SW480 (cell line): ENCODE measurements at regions not wholly inside any gene's neighbourhood (a gene's known extent, or its start where the extent isn't known, plus 50 kb on each side); places are given as distances from the start of the nearest gene placed in this dataset.
"Not testable (repeated sequence)": the region's sequence is repeated elsewhere in the genome, so short reads cannot be mapped to it uniquely, and the experiment has no call there.

ENCODE experiments used
- DNase-seq: peaks from one replicate; pipeline ENCODE4 v3.0.0-alpha.2; 2016; ENCODE audit warnings: low spot score

DNA sequence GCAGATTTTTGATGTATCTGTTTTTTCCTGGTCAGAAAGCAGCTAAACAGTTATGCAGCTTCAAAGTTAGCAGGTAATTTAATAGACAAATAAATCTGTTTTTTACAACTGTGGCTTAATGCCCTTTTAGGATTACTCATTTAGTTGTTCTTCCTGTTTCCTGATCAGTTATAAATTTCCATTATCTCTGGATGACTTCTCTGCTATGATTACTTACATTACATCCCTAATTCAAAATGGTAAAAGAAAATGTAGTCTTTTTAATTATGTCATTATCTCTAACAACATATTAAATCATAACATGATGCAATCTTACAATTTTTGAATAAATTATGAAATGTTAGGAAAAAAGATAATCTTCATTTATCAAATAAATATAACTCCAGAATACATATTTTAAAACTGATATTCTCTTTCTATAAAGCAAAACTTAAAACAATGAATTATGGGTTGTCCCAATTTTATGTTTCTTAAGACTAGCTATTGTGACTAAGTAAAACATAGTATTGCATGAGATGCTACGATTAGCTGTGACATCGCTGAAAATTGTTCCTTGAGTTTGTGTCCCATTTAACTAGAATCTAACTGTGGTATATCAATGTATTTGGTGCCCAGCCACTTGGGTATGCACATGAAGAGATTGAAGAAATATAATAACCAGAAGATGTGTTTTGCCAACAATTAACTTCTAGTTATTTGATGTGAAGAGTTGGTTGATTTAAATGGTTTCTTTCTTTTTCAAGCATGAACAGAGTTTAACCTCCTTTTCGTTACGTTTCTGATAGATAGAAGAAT, 605.3 kb upstream of the SPRY2 start:
- DNase-seq = no peak

DNA sequence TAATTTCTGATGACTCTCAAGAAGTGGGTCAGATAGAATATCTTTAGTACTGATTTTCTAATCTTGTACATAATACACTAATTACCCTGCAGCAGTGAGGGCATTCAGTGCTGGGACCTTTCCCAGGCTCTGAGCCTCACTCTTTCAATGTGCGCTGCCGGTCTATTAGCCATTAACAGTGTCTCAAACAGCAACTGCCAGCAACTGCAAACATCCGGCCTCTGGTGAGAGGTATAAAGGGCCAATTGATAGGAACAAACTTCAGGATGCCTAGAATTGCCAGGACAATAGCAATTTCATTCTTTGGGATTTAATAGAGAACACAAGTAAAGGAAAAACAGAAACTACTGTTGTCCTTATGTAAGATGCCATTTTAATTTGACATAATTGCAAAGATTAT, 604.4 kb upstream of the SPRY2 start:
- peak; percentile 16 for DNase-seq

DNA sequence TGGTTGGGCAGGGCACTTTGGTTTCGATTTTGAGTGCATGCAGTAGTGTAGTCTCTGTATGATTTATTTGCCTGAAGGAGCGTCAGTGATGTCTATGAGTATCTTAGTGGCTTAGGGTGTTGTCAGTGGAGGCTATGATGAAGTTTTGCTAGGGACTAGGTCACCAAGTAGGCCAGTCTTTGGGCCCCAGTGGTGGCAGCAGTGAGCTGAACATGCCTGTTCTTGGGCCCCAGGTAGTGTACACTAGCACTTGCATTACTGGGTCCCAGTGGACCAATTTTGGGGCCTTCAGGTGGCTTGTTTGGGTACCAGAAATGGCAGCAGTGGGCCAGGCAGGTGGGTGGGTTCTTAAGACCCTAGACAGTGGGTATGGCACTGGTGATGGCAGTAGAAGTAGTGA, 598.7 kb upstream of the SPRY2 start:
- DNase-seq = no peak

DNA sequence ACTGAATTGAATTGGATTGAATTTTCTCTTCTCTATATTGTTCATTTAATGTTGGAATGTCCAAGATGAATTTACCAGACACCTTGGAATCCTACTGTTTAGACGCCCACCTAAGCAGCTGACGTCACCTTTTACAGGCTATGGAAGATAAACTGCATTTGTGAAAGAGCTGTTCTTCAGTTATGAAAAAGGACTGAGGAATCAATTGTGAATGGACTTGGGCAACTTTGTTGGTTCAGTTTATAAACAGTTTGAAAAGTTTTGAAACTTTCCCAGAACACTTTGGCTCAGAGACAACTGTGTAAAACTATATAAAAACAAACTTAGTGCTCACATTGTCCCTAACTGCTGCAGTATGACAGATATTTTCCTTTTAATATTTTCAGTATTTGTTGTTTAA, 590.8 kb upstream of the SPRY2 start:
- no peak for DNase-seq

DNA sequence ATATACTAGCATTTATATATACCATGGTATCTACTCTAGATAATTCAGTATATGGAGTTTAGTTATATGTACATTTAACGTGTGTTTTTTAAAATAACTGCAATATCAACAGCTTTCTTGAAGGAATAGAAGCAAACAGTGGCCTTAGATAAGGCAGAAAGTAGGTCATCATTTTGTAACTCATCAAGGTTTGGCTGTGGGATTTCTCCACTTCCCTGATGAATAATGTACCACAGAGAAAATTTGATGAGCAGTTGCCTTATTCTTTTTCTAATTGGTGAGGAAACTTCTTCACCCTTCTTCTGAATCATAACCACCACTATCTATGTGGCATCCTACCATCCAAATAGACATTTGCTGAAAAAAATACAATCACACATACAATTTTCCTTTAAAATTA, 590.2 kb upstream of the SPRY2 start:
- no peak for DNase-seq

DNA sequence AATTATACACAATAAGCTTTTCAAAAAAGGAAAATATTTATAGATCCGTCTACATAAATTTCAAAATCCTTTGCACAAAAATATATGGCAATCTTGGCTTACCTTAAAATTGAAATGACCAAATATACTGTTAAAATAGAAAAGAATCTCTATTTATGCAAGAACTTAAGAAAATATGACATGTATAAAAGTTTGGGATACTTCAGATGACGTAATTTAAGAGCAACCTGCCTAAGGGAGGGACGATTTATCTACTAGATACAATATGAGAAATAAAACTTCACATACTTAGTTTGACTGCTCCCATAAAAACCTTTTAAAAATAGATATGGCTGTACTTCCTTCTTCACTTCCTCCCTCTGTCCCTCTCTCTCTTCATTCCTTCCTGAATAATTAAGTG, 587.3 kb upstream of the SPRY2 start:
- no peak for DNase-seq

DNA sequence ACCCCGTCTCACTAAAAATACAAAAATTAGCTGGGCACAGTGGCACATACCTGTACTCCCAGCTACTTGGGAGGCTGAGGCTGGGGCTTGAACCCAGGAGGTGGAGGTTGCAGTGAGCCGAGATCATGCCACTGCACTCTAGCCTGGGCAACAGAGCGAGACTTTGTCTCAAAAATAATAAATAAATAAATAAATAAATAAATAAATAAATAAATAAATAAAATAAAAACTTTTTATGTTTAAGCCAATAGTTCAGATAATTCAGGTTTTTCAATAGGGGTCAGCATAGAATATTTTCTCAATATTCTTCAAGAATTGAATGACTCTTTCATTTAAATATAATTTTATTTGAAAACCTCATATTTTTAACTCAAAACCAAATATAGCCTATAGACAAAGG, 585.1 kb upstream of the SPRY2 start:
- not testable (repeated sequence) for DNase-seq

DNA sequence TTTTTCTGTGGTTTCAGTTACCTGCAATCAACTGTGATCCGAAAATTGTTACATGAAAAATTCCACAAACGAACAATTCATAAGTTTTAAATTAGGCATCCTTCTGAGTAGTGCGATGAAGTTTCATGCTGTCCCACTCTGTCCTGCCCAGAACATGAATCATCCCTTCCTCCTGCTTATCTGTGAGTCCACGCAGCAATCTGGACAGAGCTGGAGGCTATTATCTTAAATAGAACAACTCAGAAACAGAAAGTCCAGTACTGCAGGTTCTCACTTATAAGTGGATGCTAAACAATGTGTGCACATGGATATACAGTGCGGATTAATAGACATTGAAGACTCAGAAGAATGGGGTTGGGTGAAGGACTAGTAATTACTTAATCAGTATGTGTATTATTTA, 583.7 kb upstream of the SPRY2 start:
- no peak for DNase-seq

DNA sequence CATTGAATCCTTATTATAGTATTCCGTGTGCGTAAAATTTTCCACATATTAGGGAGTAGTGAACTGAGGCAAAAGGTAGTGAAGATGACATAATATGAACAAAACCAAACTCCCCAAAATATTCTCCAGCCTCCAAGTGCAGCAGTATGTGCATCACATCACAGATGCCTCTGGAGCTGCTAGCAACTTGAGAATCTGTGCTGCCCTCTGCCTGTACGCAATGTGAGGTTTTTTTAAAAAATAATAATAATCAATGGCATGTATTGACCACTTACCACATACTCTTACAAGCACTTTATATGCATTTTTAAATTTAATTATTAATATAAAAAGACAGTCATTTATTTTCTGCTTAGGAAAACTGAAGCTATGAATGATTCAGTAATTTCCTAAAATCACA, 583.0 kb upstream of the SPRY2 start:
- DNase-seq = no peak

DNA sequence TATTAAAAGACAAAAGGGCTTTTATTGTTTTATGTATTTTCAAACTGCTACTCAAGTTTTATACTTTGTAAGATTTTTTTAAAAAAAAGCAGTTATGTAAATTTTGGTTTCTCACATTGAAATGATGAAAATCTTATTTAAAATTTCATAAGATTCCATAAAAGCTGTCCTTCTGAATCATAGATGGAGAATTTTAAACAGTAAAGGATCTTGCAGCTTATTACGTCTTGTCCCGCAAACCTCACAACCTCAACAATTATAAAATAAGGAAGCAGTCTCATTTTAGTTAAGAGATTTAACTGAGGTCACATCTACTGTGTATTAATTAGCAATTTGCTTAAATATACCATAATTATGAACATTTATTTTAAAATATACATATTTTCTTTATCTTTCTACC, 581.0 kb upstream of the SPRY2 start:
- DNase-seq = no peak

DNA sequence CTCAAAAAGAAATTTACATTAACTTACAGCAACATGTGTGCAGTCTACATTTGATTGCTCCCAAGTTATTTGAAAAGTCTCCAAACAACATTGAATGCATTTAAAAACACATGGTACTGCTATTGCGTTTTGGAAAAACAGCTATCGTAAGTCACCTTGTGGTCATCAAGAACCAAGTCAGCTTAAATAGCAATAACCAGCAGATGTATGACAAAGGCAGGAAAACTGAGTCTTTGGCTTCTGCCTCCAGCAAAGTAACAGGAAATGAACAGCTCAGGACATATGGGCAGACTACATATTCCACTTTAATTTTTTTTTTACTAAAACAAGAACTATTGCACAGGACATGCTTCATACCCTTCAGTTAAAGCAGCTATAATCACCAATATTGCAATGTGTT, 580.6 kb upstream of the SPRY2 start:
- no peak for DNase-seq

DNA sequence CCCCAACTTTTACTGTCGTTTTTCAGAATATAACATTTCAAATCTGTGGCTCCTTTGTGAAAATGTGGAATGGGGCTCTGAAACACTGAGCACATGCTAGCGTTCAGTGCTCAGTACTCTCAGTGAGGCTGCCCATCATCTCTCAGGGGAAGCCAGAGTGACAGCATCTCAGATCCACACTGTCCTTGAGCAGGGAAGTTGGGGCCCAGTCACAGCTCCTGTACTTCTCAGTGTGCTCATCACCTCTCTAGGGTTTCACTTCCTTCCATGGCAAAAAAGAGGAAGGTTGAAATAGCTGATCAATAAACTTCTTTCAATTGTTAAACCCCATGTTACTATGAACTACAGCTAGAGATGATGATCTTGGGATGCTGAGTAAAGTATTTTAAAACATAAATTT, 565.9 kb upstream of the SPRY2 start:
- DNase-seq = no peak

DNA sequence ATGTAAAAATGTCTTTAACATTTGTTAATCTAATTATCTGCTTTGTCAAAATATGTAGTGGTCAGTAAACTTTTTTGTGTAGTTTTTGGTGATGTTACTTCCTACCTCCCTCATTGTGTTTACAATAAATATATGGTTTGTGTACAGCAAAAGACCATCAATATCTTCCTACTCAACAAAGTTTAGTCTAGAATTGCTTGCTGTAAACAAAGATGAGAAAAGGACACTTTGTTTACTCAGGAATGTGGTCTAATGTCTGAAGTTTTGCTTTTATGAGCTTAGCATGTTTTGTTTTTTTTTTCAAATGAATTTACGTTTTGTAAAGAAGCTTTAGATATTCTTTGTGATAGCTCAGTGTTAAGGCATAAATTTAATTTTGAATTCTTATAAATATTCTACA, 563.5 kb upstream of the SPRY2 start:
- no peak for DNase-seq

DNA sequence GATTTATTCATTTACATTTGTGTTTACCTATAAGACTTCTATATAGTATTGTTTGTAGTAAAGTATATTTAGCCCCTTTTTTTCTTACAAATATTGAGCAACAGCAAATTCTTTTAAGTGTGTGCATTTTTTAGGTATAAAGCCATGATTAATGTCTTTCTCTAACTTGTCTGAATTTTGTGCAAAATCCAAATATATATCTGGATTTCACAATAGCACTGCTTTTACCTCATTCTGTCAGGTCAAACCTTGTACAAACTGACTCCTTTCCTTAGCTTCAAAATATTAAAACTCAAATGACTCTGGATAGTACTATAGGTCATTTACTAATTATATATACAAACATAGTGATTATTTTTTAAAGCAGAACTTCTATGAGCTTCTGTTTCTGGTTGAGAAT, 563.0 kb upstream of the SPRY2 start:
- DNase-seq = no peak

DNA sequence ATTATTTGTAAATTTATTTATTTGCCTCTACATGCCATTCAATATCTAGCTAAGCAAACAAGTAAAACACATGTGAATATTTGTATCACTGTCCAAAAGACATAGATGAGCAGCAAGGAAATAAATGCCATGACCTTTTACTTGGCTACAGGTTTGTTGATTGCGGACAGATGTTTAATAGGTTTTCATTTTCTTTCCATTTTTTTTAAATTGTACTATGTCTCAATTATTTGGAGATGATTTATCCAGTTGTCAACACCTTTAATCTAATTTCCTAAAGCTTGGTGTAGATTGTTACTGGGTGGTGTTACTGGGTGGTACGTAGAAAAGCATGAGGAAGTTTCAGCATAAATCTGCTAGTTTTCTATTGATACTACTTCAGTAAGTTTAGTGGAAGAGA, 560.6 kb upstream of the SPRY2 start:
- no peak for DNase-seq

DNA sequence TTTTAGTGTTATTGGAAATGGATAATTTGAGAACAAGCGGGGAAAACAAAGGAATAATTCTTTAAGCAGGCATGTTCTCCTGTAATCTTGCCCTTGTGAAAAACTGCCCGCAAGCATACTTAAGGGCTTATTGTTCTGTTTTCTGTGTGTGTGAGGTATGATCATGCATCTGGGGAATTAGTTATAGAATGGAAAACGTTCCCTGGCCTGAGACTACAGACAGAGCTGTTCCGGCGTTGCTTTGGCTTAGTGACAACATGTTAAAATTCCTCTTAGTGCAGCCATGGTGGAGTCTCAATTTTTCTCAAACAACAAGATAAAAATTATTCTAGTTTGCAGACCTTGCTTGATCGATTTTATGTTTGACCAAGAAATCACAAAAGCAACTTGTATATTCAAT, 560.2 kb upstream of the SPRY2 start:
- no peak for DNase-seq

DNA sequence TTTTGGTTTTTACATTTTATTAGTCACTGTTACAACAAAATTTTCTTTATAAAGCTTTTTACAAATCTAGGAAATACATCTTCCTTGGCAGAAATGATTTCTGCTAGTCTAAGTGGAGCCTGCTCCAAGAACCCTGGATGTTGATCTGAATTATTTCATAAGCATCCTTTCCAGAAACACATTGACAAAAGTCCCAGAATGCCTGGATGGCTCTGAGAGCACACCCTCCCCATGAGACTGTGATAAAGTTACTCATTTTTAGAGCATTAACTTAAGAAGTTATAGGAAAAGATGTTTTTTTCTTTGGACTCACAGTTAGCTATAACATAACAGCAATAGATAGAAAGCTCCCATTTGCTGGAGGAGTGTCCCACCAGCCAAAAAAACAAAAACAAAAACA, 559.6 kb upstream of the SPRY2 start:
- DNase-seq = no peak

DNA sequence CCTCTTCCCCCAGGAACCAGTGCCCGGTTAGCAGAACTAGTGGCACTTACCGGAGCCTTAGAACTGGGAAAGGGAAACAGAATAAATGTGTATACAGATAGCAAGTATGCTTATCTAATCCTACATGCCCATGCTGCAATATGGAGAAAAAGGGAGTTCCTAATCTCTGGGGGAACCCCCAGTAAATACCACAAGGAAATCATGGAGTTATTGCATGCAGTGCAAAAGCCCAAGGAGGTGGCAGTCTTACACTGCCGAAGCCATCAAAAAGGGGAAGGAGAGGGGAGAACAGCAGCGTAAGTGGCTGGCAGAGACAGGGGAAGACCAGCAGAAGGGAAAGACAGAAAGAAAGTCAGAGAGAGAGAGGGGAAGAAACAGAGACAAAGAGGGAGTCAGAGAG, 556.7 kb upstream of the SPRY2 start:
- DNase-seq = not testable (repeated sequence)

DNA sequence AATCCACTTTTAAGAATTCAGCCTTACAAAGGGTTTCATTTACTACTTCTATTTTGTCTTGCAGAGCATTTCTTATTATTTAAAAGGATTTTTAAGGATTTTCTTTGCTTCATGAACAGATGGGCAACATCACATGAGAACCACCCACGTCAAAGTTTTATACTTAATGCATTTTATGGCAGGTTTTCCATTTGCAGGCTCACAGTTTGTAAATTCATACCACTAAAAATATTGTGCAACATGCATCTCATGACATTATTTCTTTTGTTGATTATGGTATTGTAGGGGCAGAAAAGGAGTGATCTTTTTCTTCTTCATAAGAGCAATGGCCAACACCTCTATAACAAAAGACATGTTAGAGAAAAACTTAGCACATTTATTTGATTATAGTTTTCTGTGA, 554.0 kb upstream of the SPRY2 start:
- DNase-seq = no peak

DNA sequence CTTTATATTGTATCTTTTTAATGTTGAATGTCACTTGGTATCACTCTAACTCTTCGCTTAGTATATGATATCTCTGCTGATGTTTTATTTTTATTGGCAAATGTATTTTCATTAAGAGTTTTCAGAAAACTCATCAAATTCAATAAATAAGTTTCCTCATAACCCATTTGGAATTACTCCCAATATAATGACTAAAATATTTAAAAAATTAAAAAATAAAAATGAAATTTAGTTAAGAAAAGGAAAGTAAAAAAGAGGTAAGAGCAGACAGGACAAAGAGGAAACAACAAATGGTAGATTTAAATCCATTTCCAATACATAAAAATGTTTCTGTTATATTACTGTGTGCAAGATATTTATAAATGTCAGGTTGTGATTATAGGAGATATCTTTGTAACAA, 548.9 kb upstream of the SPRY2 start:
- DNase-seq = no peak

DNA sequence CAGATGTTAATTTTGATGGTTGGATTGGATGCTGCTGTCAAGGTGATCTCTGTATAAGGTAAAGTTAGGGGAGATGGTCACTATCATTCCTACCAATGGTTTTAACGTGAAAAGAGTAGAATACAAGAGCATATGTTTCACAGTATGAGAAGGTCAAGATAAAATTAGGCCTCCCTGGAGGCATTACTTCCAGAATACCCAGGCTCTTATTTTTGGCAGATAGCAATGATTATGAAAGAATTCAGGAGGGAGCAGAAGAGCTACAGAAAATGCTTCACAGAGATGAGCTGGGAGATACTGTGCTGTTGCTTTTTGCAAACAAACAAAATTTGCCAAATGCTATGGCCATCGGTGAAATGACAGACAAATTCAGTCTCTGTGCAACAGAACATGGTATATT, 547.5 kb upstream of the SPRY2 start:
- no peak for DNase-seq

DNA sequence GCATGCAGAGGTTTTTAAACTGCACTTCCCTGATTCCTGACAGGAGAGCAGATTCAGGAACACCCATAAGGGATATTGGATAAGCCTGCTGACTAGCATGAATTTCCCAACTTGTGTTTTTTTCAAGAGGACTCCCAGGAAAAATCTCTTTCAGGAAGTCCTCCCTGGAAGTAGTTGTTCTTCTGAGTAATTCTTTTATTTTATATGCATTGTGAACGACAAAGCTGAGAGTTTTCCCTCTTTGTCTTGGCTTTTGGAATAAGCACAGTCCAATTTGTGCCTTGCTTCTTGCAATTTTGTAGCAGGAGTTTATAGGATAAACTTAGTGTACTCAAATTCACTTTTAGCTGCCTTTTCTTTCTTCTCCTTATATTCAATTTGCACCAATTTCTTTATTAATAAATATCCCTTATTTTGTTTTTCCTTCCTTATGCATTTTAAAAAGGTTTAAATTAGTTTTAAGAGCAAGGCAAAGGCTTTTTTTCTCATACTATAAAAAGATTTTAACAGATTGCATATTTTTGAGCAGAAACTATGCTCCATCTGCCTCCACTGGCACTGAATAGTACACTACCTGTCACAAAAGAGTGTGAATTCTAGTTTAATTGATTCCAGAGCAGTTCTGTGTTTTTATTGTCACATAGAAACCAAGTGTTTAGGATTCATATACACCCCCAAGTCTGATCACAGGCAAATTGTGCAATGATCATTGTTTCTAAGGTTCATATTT, 543.3 kb upstream of the SPRY2 start:
- no peak for DNase-seq

DNA sequence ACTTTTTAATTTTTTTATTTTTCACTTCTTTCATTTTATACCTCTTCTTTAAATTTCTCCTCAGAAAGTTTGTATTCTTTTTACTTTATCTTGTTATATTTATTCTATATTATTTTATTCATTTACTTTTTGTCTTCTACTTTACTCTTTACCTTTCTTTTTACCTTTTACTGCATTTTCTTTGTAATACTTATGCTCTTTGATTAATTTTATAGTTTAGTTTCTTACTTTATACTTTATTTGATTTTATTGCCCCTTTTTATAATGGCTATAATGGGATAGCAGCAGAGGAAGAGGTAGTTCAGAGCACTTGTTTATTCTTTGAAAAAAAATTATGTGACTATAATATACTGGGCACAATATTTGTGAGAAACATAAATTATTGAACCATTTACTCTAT, 542.6 kb upstream of the SPRY2 start:
- DNase-seq = no peak

DNA sequence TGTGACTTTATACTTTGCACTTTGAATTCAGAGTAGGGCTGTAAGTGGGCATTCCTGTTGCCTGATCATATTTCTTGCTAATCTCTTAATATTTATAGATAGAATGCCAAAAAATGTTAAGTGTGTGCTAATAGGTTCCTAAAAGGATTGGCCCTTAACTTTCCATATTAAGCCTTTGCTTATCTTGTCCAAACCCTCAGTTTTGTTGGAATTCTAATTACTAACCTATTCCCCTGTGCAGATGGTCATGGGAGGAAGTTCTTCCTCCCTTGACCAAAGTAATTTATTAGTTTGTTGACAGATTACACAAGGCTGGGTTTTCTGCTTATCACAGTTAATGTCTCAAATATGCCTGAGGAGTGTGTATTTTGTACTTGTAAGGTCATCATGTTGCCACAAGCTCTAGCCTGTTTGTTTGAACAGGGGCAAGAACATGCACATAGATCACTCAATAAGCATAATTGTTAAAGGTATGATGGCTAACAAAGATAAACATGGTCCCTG, 541.1 kb upstream of the SPRY2 start:
- DNase-seq = no peak
